SKM-1 (cell line): ENCODE measurements at regions not wholly inside any gene's neighbourhood (a gene's known extent, or its start where the extent isn't known, plus 50 kb on each side); places are given as distances from the start of the nearest gene placed in this dataset.

Experiments used
- DNase-seq: peaks from one replicate; lab custom pipeline; 2025; ENCODE audit not compliant: unreplicated experiment; lab: John Stamatoyannopoulos, UW

GRCh38 chr1:80520949-80521348, 1279.8 kb upstream of the ADGRL2 start:
- DNase-seq = no peak

GRCh38 chr1:80517062-80517461, 1283.7 kb upstream of the ADGRL2 start:
- no peak for DNase-seq

- DNase-seq = no peak
These were observed 1290.7 kb upstream of the ADGRL2 start for GRCh38 chr1:80509965-80510522.

- DNase-seq = no peak
These were observed 1294.5 kb upstream of the ADGRL2 start for GRCh38 chr1:80506216-80506615.

GRCh38 chr1:80498673-80499072, 1302.1 kb upstream of the ADGRL2 start:
- no peak for DNase-seq

- no peak for DNase-seq
These were observed 1304.9 kb upstream of the ADGRL2 start for GRCh38 chr1:80495806-80496205.

- no peak for DNase-seq
These were observed 1328.6 kb upstream of the ADGRL2 start for GRCh38 chr1:80472145-80472544.

- DNase-seq = no peak
These were observed 1332.4 kb upstream of the ADGRL2 start for GRCh38 chr1:80468356-80468755.

GRCh38 chr1:80462006-80462405, 1338.7 kb upstream of the ADGRL2 start:
- no peak for DNase-seq

GRCh38 chr1:80457409-80457808, 1343.3 kb upstream of the ADGRL2 start:
- DNase-seq = no peak

- no peak for DNase-seq
These were observed 1347.0 kb upstream of the ADGRL2 start for GRCh38 chr1:80453775-80454174.

GRCh38 chr1:80450711-80451110, 1350.0 kb upstream of the ADGRL2 start:
- no peak for DNase-seq

GRCh38 chr1:80448081-80448480, 1352.7 kb upstream of the ADGRL2 start:
- no peak for DNase-seq

GRCh38 chr1:80447526-80447925, 1353.2 kb upstream of the ADGRL2 start:
- DNase-seq = no peak

- no peak for DNase-seq
These were observed 1355.7 kb upstream of the ADGRL2 start for GRCh38 chr1:80445033-80445432.

- no peak for DNase-seq
These were observed 1356.6 kb upstream of the ADGRL2 start for GRCh38 chr1:80444171-80444570.

- no peak for DNase-seq
These were observed 1359.1 kb upstream of the ADGRL2 start for GRCh38 chr1:80441664-80442063.

- DNase-seq = no peak
These were observed 1363.9 kb upstream of the ADGRL2 start for GRCh38 chr1:80436851-80437250.

GRCh38 chr1:80427881-80428280, 1372.9 kb upstream of the ADGRL2 start:
- no peak for DNase-seq

- DNase-seq = no peak
These were observed 1376.5 kb upstream of the ADGRL2 start for GRCh38 chr1:80424249-80424648.

GRCh38 chr1:80418134-80418533, 1382.6 kb upstream of the ADGRL2 start:
- DNase-seq = no peak

GRCh38 chr1:80417671-80418070, 1383.1 kb upstream of the ADGRL2 start:
- no peak for DNase-seq

GRCh38 chr1:80413969-80414368, 1386.8 kb upstream of the ADGRL2 start:
- no peak for DNase-seq

GRCh38 chr1:80410233-80410632, 1390.5 kb upstream of the ADGRL2 start:
- no peak for DNase-seq
